Body of pancreas (tissue), 4 donors: ENCODE measurements at regions not wholly inside any gene's neighbourhood (a gene's known extent, or its start where the extent isn't known, plus 50 kb on each side); places are given as distances from the start of the nearest gene placed in this dataset.

Experiments used
- ATAC-seq: fragments of 150-250 bp; one replicate; pipeline ENCODE4 v1.9.1; 2016
- DNase-seq, 4 donors: peaks; one replicate each; pipeline ENCODE4 v3.0.0-alpha.2; 2019
- H3K27ac ChIP-seq, 4 donors: fragments of 200-600 bp; sonication (generic); 1 replicate in 3 of 4; 2 replicates in 1 of 4; pipeline versions ENCODE4 v1.5.1 to v1.6.1; 2016 to 2019; ENCODE audit warnings: mild to moderate bottlenecking in 1 of 4, mixed read lengths in 1 of 4, moderate library complexity in 1 of 4
- H3K27me3 ChIP-seq, 2 donors: fragments of 200-600 bp; sonication (generic); one replicate each; pipeline ENCODE4 v1.6.0; 2016; ENCODE audit warnings: mild to moderate bottlenecking in 1 of 2
- H3K36me3 ChIP-seq, 2 donors: fragments of 200-600 bp; sonication (generic); replicated peaks in 1 of 2; 2 replicates each; pipeline ENCODE4 v1.5.1; 2016; ENCODE audit warnings: low read depth in 2 of 2; ENCODE audit not compliant: insufficient read depth in 1 of 2
- H3K4me1 ChIP-seq: fragments of 200-600 bp; sonication (generic); one replicate; pipeline ENCODE4 v1.6.0; 2016
- H3K4me3 ChIP-seq, 2 donors: fragments of 200-600 bp; sonication (generic); 1 replicate in 1 of 2; 2 replicates in 1 of 2; pipeline ENCODE4 v1.5.1; 2016 to 2019
- H3K9me3 ChIP-seq, 3 donors: fragments of 200-600 bp; sonication (generic); 1 replicate in 2 of 3; 2 replicates in 1 of 3; pipeline ENCODE4 v1.5.1; 2016
- POLR2A ChIP-seq, 3 donors: fragments of 450-650 bp; IDR thresholded peaks; one replicate each; pipeline ENCODE4 v1.6.1; 2016; ENCODE audit warnings: antibody characterized with exemption in 3 of 3, mild to moderate bottlenecking in 2 of 3
- WGBS, 2 donors: methylation state at CpG; one replicate each; pipeline ENCODE4 v1.1.5; 2017; 5-methylcytosine and 5-hydroxymethylcytosine counted together
- intact Hi-C: fragments of 100-400 bp; cut with DNase I; formaldehyde crosslinking; loops from one replicate; pipeline ENCODE4 v1.15.1; 2023
- TF ChIP-seq, protein P1 (sequence below), 7 experiments: fragments of 450-650 bp in 4 of 7; fragments of 200-600 bp in 3 of 7; sonication (generic) in 3 of 7; IDR thresholded peaks; one replicate each; pipeline ENCODE4 v1.5.1; 2016 to 2019; ENCODE audit warnings: antibody characterized with exemption in 7 of 7

DNA sequence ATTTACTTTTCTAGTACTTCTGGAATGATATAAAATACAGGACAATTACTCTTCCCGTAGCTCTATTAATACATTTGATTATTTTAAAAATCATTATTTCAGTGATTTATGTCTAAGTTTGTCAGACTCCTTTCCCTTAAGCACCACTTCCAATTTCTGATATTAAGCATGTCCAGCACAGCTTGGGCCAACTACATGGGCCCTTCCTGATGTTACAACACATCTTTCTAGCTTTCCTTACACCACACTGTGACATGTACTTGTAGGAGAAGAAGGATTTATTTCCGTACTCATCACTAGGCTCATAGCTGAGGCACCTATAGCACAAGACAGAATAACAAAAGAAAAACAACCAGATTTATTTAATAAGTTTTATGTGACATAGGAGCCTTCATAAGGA lies 134.8 kb upstream of the HNRNPA3 start:
- H3K27ac ChIP-seq = no peak overlapping the region
- H3K4me3 ChIP-seq = no peak overlapping the region
- ATAC-seq = no peak
- intact Hi-C loops = no loop called here
- no peaks in the 10 kb centered on the region for H3K4me1 ChIP-seq
- H3K27me3 ChIP-seq = no peaks in the 10 kb centered on the region
- TF ChIP-seq, protein P1, sequence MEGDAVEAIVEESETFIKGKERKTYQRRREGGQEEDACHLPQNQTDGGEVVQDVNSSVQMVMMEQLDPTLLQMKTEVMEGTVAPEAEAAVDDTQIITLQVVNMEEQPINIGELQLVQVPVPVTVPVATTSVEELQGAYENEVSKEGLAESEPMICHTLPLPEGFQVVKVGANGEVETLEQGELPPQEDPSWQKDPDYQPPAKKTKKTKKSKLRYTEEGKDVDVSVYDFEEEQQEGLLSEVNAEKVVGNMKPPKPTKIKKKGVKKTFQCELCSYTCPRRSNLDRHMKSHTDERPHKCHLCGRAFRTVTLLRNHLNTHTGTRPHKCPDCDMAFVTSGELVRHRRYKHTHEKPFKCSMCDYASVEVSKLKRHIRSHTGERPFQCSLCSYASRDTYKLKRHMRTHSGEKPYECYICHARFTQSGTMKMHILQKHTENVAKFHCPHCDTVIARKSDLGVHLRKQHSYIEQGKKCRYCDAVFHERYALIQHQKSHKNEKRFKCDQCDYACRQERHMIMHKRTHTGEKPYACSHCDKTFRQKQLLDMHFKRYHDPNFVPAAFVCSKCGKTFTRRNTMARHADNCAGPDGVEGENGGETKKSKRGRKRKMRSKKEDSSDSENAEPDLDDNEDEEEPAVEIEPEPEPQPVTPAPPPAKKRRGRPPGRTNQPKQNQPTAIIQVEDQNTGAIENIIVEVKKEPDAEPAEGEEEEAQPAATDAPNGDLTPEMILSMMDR (IDR thresholded peaks at IDR 0.05) = no peak
- TF ChIP-seq POLR2A (IDR thresholded peaks at IDR 0.05) = no peak
- H3K9me3 ChIP-seq = no peaks in the 10 kb centered on the region
- 43 to 79% methylated on average over 2 of the region's 2 CpGs for WGBS, 2 donors
- no peaks in the 10 kb centered on the region for H3K36me3 ChIP-seq
- DNase-seq = no peak

DNA sequence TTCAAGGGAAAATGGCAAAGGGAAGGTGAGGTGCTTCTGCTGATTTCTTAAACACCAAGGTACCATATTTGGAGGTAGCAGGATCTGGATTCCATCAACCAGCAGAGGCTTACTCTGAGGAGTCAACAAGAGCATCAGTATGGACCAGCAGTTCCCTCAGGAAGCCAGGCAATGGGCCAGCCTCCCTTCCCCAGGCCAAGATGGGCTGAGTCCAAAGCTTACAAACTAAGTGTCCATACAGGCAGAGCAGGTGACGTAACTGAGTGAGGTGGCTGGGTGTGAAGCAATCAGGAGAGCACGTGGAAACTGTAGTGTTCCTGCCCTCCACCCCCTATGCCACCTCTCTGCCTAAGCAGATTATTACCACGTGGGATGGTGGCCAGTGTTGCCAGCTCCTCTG lies 134.2 kb upstream of the HNRNPA3 start:
- DNase-seq (peak; percentile 27 to 58 (median 31)), ATAC-seq (peak; percentile 38)
- no peaks in the 10 kb centered on the region for H3K27me3 ChIP-seq
- H3K9me3 ChIP-seq = no peaks in the 10 kb centered on the region
- intact Hi-C loops = no loop called here
- no peaks in the 10 kb centered on the region for H3K36me3 ChIP-seq
- no peak overlapping the region for H3K4me3 ChIP-seq
- no peak for TF ChIP-seq POLR2A (IDR thresholded peaks at IDR 0.05)
- TF ChIP-seq, protein P1 (IDR thresholded peaks at IDR 0.05) = no peak
- 43 to 47% methylated on average over 3 of the region's 3 CpGs for WGBS, 2 donors
- no peak overlapping the region for H3K27ac ChIP-seq
- no peaks in the 10 kb centered on the region for H3K4me1 ChIP-seq

DNA sequence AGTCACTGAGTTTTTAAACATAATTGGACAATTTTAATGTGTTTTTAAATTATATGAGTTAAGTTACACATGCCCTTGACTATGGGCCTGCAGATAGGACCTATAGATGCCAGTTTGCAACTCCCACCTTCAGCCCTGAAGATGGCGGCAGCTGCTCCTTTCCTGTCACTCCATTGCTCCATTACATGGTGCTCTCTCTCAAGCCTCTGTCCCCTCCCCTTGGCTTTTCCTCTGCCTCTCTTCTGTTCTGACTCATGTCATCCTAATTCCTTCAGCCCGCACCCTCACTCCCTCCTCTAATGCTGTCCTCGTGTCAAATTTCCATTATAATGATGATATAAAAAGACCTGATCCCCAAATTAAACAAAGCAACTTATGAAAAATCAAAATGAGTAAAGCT lies 133.7 kb upstream of the HNRNPA3 start:
- no peak overlapping the region for H3K27ac ChIP-seq
- ATAC-seq (no peak), DNase-seq (no peak)
- no peak overlapping the region for H3K4me3 ChIP-seq
- 44 to 61% methylated on average over 3 of the region's 3 CpGs for WGBS, 2 donors
- no peaks in the 10 kb centered on the region for H3K36me3 ChIP-seq
- TF ChIP-seq, protein P1 (IDR thresholded peaks at IDR 0.05) = no peak
- TF ChIP-seq POLR2A (IDR thresholded peaks at IDR 0.05) = no peak
- no peaks in the 10 kb centered on the region for H3K27me3 ChIP-seq
- intact Hi-C loops = no loop called here
- no peaks in the 10 kb centered on the region for H3K9me3 ChIP-seq
- no peaks in the 10 kb centered on the region for H3K4me1 ChIP-seq

DNA sequence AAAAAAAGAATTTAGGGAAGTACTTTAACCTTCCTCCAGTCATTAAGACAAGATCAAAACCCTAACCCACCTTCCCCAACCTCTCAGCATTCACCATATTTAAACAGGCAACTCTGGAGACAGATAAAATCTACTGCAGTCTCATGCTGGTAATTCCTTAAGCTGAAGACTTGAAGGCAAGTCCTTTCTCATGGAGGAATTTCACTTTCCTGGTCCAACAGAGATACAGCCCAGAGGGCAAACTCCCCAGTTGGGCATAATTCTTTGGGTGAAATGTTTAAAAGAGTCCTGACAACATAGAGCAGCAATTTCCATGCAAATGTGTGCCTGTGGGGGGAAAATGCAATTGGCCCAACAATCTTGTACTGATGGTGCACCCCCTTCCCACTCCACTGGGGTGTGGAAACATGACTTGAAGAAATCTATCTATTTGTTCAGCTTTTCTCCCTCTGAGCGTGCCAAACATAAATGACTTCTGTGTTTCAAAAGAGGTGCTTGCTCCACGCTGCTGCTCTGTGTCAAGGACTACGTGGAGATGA lies 131.8 kb upstream of the HNRNPA3 start:
- H3K27me3 ChIP-seq = no peaks in the 10 kb centered on the region
- H3K4me1 ChIP-seq = no peaks in the 10 kb centered on the region
- 60 to 73% methylated on average over 3 of the region's 3 CpGs for WGBS, 2 donors
- no peak overlapping the region for H3K27ac ChIP-seq
- intact Hi-C loops = no loop called here
- H3K9me3 ChIP-seq = no peaks in the 10 kb centered on the region
- ATAC-seq = no peak
- no peak for DNase-seq
- no peak for TF ChIP-seq POLR2A (IDR thresholded peaks at IDR 0.05)
- TF ChIP-seq, protein P1 (IDR thresholded peaks at IDR 0.05) = no peak
- H3K4me3 ChIP-seq = no peak overlapping the region
- H3K36me3 ChIP-seq = no peaks in the 10 kb centered on the region

DNA sequence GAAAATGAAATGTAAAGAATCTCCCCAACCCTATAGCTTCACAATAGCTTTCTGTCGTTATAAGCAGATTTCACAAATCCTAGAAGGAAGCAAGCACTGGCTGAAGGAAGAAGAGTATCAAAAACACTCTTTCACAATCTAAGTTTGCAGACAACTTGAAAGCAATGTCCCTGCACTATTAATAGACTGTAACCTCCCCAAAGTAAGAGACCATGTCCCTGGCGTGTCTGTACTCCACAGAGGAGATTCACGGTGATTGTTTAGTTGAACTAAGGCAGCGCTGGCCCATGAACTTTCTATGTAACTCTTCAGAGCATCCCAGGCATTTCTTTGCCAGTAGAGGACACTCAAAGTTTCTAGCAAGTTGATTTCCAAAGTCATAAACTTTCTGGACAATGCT lies 128.0 kb upstream of the HNRNPA3 start:
- Histone ChIP-seq H3K9me3 (no peaks in the 10 kb centered on the region), H3K27ac (no peak overlapping the region), H3K4me3 (no peak overlapping the region), H3K27me3 (no peaks in the 10 kb centered on the region), H3K36me3 (no peaks in the 10 kb centered on the region), H3K4me1 (no peaks in the 10 kb centered on the region)
- TF ChIP-seq, protein P1 (IDR thresholded peaks at IDR 0.05) = no peak
- TF ChIP-seq POLR2A (IDR thresholded peaks at IDR 0.05) = no peak
- ATAC-seq = no peak
- intact Hi-C loops = no loop called here
- 35 to 43% methylated on average over 4 of the region's 4 CpGs for WGBS, 2 donors
- no peak for DNase-seq
